ENCODE measurements at regions not wholly inside any gene's neighbourhood (a gene's known extent, or its start where the extent isn't known, plus 50 kb on each side); places are given as distances from the start of the nearest gene placed in this dataset.

DNA sequence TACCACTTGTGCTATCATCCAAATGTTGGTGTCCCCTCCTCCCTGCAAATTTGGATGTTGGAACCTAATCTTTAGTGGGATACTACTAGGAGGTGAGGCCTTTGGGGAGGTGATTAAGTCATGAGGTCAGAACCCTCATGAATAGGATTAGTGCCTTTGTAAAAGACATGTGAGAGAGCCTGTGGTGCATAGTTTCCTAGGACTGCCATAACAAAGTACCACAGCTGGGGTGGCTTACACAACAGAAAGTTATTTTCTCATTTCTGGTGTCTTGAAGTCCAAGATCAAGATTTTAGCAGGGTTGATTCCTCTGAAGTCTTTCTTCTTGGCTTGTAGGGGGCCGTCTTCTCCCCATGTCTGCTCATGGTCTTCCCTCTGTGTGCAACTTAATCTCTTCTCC, 562.6 kb upstream of the ARGLU1 start:
- Histone ChIP-seq H3K4me3 (no peak overlapping the region), H3K4me1 (no peaks in the 10 kb centered on the region), H3K27me3 (no peaks in the 10 kb centered on the region), H3K9me3 (no peaks in the 10 kb centered on the region), H3K36me3 (no peaks in the 10 kb centered on the region), H3K27ac (no peak overlapping the region)
- no peak for DNase-seq
- intact Hi-C loops (cut with DNase I; ENCODE audit: low total_unique reads), result no loop called here
- no peak for TF ChIP-seq POLR2A (IDR thresholded peaks at IDR 0.05)
- TF ChIP-seq, protein P1, sequence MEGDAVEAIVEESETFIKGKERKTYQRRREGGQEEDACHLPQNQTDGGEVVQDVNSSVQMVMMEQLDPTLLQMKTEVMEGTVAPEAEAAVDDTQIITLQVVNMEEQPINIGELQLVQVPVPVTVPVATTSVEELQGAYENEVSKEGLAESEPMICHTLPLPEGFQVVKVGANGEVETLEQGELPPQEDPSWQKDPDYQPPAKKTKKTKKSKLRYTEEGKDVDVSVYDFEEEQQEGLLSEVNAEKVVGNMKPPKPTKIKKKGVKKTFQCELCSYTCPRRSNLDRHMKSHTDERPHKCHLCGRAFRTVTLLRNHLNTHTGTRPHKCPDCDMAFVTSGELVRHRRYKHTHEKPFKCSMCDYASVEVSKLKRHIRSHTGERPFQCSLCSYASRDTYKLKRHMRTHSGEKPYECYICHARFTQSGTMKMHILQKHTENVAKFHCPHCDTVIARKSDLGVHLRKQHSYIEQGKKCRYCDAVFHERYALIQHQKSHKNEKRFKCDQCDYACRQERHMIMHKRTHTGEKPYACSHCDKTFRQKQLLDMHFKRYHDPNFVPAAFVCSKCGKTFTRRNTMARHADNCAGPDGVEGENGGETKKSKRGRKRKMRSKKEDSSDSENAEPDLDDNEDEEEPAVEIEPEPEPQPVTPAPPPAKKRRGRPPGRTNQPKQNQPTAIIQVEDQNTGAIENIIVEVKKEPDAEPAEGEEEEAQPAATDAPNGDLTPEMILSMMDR (IDR thresholded peaks at IDR 0.05), result no peak

DNA sequence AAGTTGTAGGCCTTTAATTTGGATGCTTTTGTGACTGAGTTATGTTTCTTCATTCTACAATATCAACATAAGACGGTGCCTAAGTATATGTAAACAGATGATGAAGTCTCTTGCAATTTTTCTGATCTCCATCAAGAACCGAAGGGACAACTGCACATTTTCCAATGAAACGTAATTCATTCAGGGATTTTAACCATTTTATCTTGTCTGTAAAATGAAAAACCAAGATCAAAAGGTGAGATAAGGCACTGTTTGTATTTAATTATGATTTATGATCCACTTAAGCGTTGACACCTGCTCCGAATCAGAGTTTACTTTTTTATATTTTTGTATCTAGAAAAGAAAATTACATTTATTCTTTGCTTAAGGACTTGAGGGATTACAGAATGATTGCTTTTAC, 556.8 kb upstream of the ARGLU1 start:
- no peaks in the 10 kb centered on the region for H3K27me3 ChIP-seq
- no peaks in the 10 kb centered on the region for H3K9me3 ChIP-seq
- H3K27ac ChIP-seq, result no peak overlapping the region
- no peak overlapping the region for H3K4me3 ChIP-seq
- no peak for TF ChIP-seq POLR2A (IDR thresholded peaks at IDR 0.05)
- TF ChIP-seq, protein P1 (IDR thresholded peaks at IDR 0.05), result no peak
- DNase-seq, result no peak
- intact Hi-C loops (cut with DNase I; ENCODE audit: low total_unique reads), result no loop called here
- no peaks in the 10 kb centered on the region for H3K4me1 ChIP-seq
- no peaks in the 10 kb centered on the region for H3K36me3 ChIP-seq

DNA sequence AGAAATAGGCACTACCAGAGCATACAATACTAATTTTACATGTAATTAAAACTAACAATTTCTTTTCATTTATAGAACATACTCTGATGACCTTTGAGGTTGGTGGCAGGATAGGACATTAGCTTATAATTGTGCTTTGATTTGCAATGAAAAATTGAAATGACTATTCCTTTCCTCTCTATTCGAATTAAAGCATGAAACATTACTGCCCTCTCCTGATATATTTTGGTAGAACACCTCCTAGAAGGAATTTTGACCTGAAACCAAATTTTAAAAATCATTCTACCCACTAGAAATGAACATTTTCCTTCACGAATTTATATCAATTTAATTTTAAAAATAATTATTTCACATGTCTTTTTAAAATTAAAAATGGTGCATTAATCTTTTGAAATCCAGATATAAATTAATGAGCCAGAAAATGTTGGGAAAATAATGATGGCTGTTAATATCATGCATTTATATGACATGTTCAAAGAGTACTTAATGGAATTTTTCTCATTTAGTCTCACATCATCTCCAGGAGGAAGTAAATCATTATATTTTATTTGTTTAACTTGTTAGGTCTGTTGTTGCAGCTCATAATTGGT, 556.3 kb upstream of the ARGLU1 start:
- no peak for DNase-seq
- intact Hi-C loops (cut with DNase I; ENCODE audit: low total_unique reads), result no loop called here

DNA sequence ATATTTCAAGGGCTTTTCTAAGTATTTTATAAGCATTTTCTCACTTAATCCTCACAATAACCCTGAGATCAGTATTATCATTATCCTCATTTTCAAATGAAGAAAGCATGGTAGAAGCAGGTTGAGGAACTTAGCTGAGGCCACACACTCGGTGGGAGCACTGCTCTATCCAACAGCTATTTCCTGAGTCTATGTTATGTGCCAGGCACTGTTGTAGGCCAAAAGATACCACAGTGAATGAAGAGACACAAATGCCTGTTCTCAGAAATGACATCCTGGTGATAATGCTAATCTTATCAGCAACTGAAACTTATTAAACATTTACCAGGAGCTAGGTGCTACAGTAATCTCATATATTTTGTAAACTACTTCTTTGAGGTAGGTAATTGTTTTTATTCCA, 553.9 kb upstream of the ARGLU1 start:
- no peak for TF ChIP-seq POLR2A (IDR thresholded peaks at IDR 0.05)
- TF ChIP-seq, protein P1 (IDR thresholded peaks at IDR 0.05), result no peak
- intact Hi-C loops (cut with DNase I; ENCODE audit: low total_unique reads), result no loop called here
- Histone ChIP-seq H3K4me3 (no peak overlapping the region), H3K9me3 (no peaks in the 10 kb centered on the region), H3K27ac (no peak overlapping the region), H3K4me1 (no peaks in the 10 kb centered on the region), H3K27me3 (no peaks in the 10 kb centered on the region), H3K36me3 (no peaks in the 10 kb centered on the region)
- DNase-seq, result no peak

More for the DNA sequence above, 556.3 kb upstream of the ARGLU1 start:
- Histone ChIP-seq H3K27ac (no peak overlapping the region), H3K4me1 (no peaks in the 10 kb centered on the region), H3K27me3 (no peaks in the 10 kb centered on the region), H3K36me3 (no peaks in the 10 kb centered on the region), H3K4me3 (no peak overlapping the region), H3K9me3 (no peaks in the 10 kb centered on the region)
- TF ChIP-seq, protein P1 (IDR thresholded peaks at IDR 0.05), result peak; percentile 16 to 52 (median 28)
- TF ChIP-seq POLR2A (IDR thresholded peaks at IDR 0.05), result no peak

DNA sequence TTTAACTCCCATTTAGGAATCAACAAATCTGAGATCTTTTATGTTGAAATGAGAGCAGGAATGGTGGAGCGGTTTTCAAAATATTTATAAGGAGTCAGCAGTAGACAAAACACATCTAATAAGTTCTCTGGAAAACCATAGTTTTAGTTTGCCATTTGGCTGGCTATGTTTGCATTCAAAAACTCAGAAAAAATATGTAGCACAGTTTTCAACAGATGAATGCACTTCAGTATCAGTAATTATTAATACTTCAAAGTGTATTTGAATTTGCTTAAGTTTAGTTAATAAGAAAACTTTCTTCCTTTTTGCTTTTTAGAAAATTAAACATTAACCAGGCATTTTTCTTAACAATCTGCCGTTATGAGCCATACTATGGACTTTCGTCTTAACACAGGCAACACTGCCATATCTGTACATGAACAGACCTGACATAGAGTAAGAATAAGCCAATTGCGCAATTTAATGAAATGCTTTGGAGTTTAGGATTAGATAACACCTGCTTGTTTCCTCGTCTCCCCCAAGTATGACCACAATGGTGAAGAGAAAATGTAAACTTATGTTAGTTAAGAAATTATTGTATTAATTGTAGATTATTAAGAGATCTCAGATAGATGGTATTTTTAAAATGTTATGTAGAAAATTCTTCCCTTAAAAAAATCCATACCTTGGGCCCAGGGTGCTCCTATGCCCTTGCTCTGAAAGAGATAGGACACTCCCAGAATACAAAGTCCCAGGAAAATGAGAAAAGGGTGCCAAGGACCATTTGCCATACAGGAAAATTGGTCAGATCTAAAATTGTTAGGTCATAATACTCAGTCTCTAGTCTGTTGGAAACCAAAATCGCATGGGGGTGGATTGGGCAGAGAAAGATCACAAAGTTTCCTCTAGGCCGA, 552.3 kb upstream of the ARGLU1 start:
- TF ChIP-seq, protein P1 (IDR thresholded peaks at IDR 0.05), result no peak
- TF ChIP-seq POLR2A (IDR thresholded peaks at IDR 0.05), result no peak
- DNase-seq, result no peak
- no peaks in the 10 kb centered on the region for H3K27me3 ChIP-seq
- no peak overlapping the region for H3K4me3 ChIP-seq
- no peaks in the 10 kb centered on the region for H3K9me3 ChIP-seq
- H3K4me1 ChIP-seq, result no peaks in the 10 kb centered on the region
- intact Hi-C loops (cut with DNase I; ENCODE audit: low total_unique reads), result no loop called here
- no peak overlapping the region for H3K27ac ChIP-seq
- H3K36me3 ChIP-seq, result no peaks in the 10 kb centered on the region
